ENCODE measurements at regions not wholly inside any gene's neighbourhood (a gene's known extent, or its start where the extent isn't known, plus 50 kb on each side); places are given as distances from the start of the nearest gene placed in this dataset.

- DNase-seq (ENCODE audit: low read depth), result no peak
- Histone ChIP-seq H3K4me3 (ENCODE audit: low read depth, low read length) (no peak overlapping the region), H3K27me3 (ENCODE audit: control insufficient read depth, insufficient read depth, low read length) (no peaks in the 10 kb centered on the region), H3K36me3 (ENCODE audit: control insufficient read depth, insufficient read depth, low read length) (no peaks in the 10 kb centered on the region)
- ChIA-PET POLR2A (no interaction called here), CTCF (interaction anchor here (1.0 kb wide), 1 partner anchor 54 kb away, joined by 3 read pairs; no protein-coding TSS in a partner anchor)
- no peak for TF ChIP-seq CTCF (IDR thresholded peaks at IDR 0.05; ENCODE audit: insufficient read depth, low read depth, low read length)
Measured at GRCh38 chr16:51399908-51400670, 249.0 kb upstream of the SALL1 start.

- H3K4me3 ChIP-seq (ENCODE audit: low read depth, low read length), result no peak overlapping the region
- ChIA-PET POLR2A (no interaction called here), CTCF (no interaction called here)
- H3K27me3 ChIP-seq (ENCODE audit: control insufficient read depth, insufficient read depth, low read length), result no peaks in the 10 kb centered on the region
- no peaks in the 10 kb centered on the region for H3K36me3 ChIP-seq (ENCODE audit: control insufficient read depth, insufficient read depth, low read length)
- DNase-seq (ENCODE audit: low read depth), result no peak
- no peak for TF ChIP-seq CTCF (IDR thresholded peaks at IDR 0.05; ENCODE audit: insufficient read depth, low read depth, low read length)
Measured at GRCh38 chr16:51394421-51394820, 243.4 kb upstream of the SALL1 start.

GRCh38 chr16:51393381-51394005, 242.4 kb upstream of the SALL1 start:
- Histone ChIP-seq H3K27me3 (ENCODE audit: control insufficient read depth, insufficient read depth, low read length) (no peaks in the 10 kb centered on the region), H3K4me3 (ENCODE audit: low read depth, low read length) (no peak overlapping the region), H3K36me3 (ENCODE audit: control insufficient read depth, insufficient read depth, low read length) (no peaks in the 10 kb centered on the region)
- CTCF ChIA-PET, result interaction anchor here (1.2 to 1.6 kb wide), 2 partner anchors 9 to 17 kb away, joined by 3 to 5 read pairs; no protein-coding TSS in a partner anchor
- no peak for DNase-seq (ENCODE audit: low read depth)
- POLR2A ChIA-PET, result no interaction called here
- no peak for TF ChIP-seq CTCF (IDR thresholded peaks at IDR 0.05; ENCODE audit: insufficient read depth, low read depth, low read length)

- TF ChIP-seq CTCF (IDR thresholded peaks at IDR 0.05; ENCODE audit: insufficient read depth, low read depth, low read length), result no peak
- no peaks in the 10 kb centered on the region for H3K36me3 ChIP-seq (ENCODE audit: control insufficient read depth, insufficient read depth, low read length)
- H3K27me3 ChIP-seq (ENCODE audit: control insufficient read depth, insufficient read depth, low read length), result no peaks in the 10 kb centered on the region
- no peak overlapping the region for H3K4me3 ChIP-seq (ENCODE audit: low read depth, low read length)
- ChIA-PET CTCF (interaction anchor here (0.8 to 1.6 kb wide), 4 partner anchors 8 to 243 kb away, joined by 3 to 5 read pairs (median 3); no protein-coding TSS in a partner anchor), POLR2A (no interaction called here)
- DNase-seq (ENCODE audit: low read depth), result peak; percentile 83
Measured at GRCh38 chr16:51392521-51393187, 241.6 kb upstream of the SALL1 start.

Data from BJ (cell line).